Hematopoietic multipotent progenitor cell treated with erythropoietin and hydrocortisone succinate and interleukin-3 and kit ligand, for 6 days (in vitro differentiated cells): ENCODE measurements at regions not wholly inside any gene's neighbourhood (a gene's known extent, or its start where the extent isn't known, plus 50 kb on each side); places are given as distances from the start of the nearest gene placed in this dataset.

ENCODE experiments used
- DNase-seq: peaks from one replicate; pipeline ENCODE4 v3.0.0-alpha.2; 2015

DNA sequence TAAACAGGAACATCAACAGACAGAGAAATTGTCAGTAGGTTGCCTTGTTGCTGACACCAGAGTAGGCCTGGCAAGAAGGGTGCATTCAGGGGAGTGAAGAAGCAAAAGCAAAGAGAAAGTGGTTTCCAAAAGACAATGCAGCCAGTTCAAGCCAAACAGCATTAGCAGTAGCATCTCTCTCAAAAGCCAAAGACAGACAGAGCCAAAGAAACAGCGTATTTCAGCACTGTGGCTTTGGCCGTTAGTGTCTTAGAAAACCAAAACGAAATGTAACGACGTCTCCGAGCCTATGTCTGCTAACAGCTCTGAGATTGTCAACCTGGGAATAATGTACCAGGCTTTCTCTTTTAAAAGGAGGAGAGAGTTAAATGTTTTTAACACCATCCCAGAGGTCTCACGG is 178.6 kb downstream of the NRP2 start:
- no peak for DNase-seq

DNA sequence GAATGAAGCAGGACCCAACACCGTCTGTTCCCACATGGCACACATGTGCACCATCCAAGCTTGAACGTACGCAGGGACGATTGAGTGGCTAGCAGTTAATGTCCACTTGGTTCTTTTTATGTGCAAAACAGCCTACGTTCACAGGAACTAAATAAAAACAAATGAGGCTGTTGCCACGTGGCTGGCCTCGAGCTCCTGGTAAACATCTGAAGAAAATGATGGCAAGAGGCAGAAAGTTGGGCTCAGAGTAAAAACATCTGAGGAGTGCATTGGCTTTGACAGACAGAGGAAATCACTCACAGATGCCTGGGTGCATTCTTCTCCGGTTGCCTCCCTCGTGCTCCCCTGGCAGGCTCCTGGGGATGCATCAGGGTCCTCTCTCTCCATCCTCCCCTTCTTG is 177.9 kb downstream of the NRP2 start:
- no peak for DNase-seq

DNA sequence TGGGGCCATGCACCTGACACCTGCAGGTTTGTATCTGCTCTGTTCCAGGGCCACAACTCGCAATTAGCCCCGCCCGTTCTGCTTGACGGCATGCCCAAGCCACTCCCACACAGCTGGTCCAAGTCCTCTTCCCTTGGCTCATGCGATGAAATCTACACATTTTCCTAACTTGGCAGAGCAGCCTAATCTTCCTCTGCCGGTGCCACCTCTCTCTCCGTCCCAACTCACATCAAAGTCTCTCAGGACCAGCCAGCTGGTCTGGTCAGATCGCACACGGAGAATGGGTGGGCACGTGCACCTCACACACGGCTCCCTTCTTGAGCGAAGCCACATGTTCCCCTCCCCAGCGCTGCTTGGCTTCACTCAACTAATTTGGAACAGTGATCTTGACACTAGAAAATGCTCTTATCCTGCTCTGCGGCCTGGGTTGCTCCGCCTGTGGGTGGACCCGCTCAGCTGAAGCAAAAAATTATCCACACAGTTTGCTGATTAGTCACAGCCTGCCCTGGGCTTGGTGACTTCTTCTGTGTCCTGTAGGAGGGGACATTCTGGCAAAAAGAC is 176.7 kb downstream of the NRP2 start:
- no peak for DNase-seq

DNA sequence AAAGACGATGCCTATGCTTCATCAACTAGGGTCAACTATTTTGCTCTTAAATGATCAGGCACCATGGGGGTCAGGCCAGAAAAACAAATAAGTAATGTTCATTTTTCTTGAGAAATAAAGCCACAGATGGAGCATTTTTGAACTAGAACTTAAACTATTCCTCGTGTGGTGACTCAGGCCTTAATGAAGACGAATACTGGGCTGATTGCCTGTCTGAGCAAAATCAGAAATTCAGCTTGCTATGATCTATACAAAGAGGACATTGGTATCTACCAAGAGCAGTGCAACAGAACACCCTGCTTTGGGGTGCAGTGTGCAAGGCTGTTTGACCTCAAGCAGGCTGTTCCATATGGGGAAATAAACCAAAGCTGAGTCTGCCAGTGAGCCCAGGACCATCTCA is 176.0 kb downstream of the NRP2 start:
- no peak for DNase-seq

DNA sequence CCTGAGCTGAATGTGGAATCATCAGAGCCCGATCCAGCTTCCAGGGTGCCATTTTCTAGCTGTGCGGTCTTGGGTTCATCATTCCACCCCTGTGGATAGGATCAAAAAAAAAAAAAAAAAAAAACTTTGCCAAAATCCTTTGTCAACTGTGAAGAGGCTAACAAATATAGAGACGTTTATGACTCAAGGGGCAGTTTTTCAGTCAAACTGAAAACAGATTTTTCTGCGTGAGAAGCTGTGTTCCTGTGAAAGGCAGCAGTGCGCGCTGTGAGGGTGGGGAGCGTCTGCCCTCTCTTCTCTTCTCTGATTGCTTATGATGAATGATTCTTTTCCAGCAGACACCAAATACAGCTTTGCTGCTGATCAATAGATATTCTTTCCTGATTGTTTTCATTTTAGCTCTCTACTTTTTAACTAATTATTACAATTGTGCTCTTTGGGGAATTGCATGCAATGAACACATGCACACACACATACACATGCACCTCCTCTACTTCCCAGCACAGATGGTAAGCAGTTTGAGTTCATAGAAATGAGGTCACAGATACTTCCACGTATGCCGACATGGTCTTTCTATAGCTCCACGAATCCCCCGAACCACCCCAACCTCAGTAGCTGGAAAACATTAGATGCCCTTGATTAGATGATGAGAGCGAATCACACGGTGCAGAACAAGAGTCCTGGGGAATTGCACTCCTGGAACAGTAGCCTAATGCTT is 175.4 kb downstream of the NRP2 start:
- no peak for DNase-seq

DNA sequence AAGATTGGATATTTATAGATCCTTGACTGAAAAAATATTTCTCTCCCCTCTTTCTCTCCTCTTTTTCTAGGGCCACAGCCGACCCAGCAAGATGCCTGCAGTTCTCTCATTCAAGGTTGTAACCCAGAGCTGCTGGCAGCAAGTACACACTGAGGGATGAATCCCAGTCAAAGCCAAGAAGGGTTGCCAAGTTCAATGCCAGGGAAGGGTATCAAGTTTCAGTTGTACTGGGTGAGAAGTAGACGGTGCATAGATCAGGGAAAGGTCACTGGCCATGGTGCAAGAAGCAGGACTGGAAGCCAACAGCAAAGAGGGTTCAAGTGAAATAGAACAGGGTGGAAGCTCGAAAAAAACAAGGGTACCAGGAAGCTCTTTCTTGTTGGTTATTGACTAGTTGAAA is 170.2 kb downstream of the NRP2 start:
- no peak for DNase-seq

DNA sequence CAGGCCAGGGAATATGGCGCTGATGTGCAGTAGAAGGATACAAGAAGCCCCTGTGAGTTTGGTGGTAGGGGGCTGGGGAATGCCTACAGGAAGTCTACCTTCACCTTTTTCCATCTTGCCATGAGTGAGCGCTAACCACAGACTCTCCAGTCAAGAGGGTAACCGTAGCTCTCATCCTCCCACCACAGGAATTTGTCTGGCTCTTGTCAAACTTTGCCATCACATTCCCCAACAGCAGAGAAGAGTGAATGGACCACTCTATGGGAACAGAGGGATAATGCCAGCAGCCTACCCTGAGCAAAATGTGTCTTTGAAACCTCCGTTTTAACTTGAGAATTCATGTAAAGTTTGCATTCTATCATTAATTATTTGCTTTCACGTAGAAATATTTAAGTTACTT is 168.3 kb downstream of the NRP2 start:
- no peak for DNase-seq

DNA sequence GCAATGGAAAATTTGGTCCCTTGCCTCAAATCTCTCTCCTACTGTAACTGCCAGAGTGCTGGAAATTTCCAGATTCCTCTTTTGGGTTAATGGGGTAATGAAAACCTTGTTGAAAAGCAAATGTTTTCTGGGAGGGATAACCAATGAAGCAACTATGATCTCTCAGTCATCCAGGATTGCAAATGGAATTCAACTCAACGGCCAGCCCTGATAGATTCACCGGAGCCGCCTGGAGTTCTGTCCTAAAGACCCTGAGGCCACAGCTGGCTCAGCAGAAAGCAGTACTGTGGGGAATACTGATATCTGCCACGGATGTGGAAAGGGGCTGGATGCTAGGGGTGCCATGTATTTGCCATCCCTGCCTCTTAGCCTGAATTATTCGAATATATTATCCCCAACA is 167.8 kb downstream of the NRP2 start:
- no peak for DNase-seq

DNA sequence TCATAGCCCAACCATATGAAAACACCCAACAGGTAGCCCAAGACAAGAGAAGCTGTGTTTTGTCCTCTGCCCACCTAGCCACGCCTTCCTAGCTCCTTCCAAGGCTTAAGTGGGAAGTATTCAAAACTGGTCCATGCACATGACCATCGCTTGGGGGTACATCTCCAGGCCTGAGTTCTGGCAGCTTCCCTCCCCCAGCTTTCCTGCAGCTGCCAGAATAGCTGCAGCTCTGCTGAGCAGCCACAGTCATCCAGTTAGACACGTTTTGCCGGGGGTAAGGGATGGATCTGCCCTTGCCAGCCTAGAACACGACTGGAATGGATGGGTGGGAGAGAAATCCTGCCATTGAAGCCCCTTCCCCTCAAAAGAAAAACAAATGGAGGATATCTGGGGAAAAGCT is 166.8 kb downstream of the NRP2 start:
- no peak for DNase-seq

DNA sequence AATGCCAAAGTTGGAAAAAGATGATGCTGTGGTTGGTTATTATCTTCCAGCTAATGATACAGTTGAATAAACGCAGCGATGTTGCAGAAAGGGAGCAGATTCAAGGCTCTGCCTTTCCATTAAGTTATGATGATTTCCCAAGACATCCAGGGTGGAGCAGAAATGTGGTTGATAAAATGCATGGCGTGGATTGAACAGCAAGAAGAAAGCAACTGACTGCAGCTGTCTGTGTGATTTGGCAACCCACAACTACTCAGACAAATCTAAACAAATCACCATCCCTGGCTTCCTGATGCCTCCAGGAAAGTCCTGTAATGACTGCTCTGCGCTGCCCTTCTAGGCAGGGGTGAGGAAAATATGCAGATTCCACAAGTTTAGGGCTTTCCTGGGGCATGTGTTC is 166.3 kb downstream of the NRP2 start:
- no peak for DNase-seq
